Tibial nerve (tissue), 4 donors: ENCODE measurements at regions not wholly inside any gene's neighbourhood (a gene's known extent, or its start where the extent isn't known, plus 50 kb on each side); places are given as distances from the start of the nearest gene placed in this dataset.

Experiments used
- DNase-seq, 2 donors: peaks; one replicate each; pipeline ENCODE4 v3.0.0-alpha.2; 2019; ENCODE audit warnings: low spot score in 2 of 2
- H3K27ac ChIP-seq, 4 donors: fragments of 200-600 bp; sonication (generic) in 3 of 4; one replicate each; pipeline ENCODE4 v1.5.1; 2017 to 2019; ENCODE audit warnings: mild to moderate bottlenecking in 1 of 4
- H3K27me3 ChIP-seq, 2 donors: fragments of 200-600 bp; sonication (generic) in 1 of 2; one replicate each; pipeline versions ENCODE4 v1.5.1 to v1.6.0; 2017 to 2019
- H3K36me3 ChIP-seq, 3 donors: fragments of 200-600 bp; sonication (generic); one replicate each; pipeline ENCODE4 v1.5.1; 2018 to 2019
- H3K4me1 ChIP-seq, 4 donors: fragments of 200-600 bp; sonication (generic) in 3 of 4; one replicate each; pipeline ENCODE4 v1.5.1; 2017 to 2019
- H3K4me3 ChIP-seq, 4 donors: fragments of 200-600 bp; sonication (generic) in 3 of 4; one replicate each; pipeline ENCODE4 v1.5.1; 2017 to 2019; ENCODE audit warnings: mild to moderate bottlenecking in 1 of 4, moderate library complexity in 1 of 4
- H3K9me3 ChIP-seq, 4 donors: fragments of 200-600 bp; sonication (generic) in 3 of 4; one replicate each; pipeline ENCODE4 v1.5.1; 2017 to 2019
- CTCF ChIP-seq, 5 experiments: fragments of 200-600 bp in 3 of 5; fragments of 450-650 bp in 2 of 5; sonication (generic) in 3 of 5; IDR thresholded peaks; one replicate each; pipeline ENCODE4 v1.5.1; 2016 to 2019; ENCODE audit warnings: antibody characterized with exemption in 5 of 5, mild to moderate bottlenecking in 3 of 5, moderate library complexity in 2 of 5
- EP300 ChIP-seq, 2 donors: sonication (generic); formaldehyde crosslinking; IDR thresholded peaks; one replicate each; pipeline ENCODE4 v1.6.1; 2017; ENCODE audit warnings: antibody characterized with exemption in 2 of 2, mild to moderate bottlenecking in 1 of 2
- POLR2A ChIP-seq, 2 donors: fragments of 450-650 bp; IDR thresholded peaks; one replicate each; pipeline ENCODE4 v1.6.1; 2017; ENCODE audit warnings: antibody characterized with exemption in 2 of 2, mild to moderate bottlenecking in 2 of 2, moderate library complexity in 2 of 2
- WGBS, 2 donors: methylation state at CpG; one replicate each; pipeline ENCODE4 v1.1.5; 2018; 5-methylcytosine and 5-hydroxymethylcytosine counted together

- no peaks in the 10 kb centered on the region for H3K4me1 ChIP-seq
- no peak overlapping the region for H3K27ac ChIP-seq
- TF ChIP-seq CTCF (IDR thresholded peaks at IDR 0.05) (no peak), POLR2A (IDR thresholded peaks at IDR 0.05) (no peak), EP300 (IDR thresholded peaks at IDR 0.05) (no peak)
These were observed 455.3 kb downstream of the MEIS1 start for GRCh38 chr2:66890166-66890742.

GRCh38 chr2:66895206-66895605 lies 460.3 kb downstream of the MEIS1 start:
- Histone ChIP-seq H3K4me3 (no peak overlapping the region), H3K27me3 (no peaks in the 10 kb centered on the region), H3K36me3 (no peaks in the 10 kb centered on the region), H3K27ac (no peak overlapping the region), H3K4me1 (peaks cover 0 to 8% (median 4%) of the 10 kb centered on the region in 4 donors), H3K9me3 (no peaks in the 10 kb centered on the region)
- DNase-seq = no peak
- 94 to 96% methylated on average over 2 of the region's 2 CpGs for WGBS, 2 donors
- TF ChIP-seq POLR2A (IDR thresholded peaks at IDR 0.05) (no peak), CTCF (IDR thresholded peaks at IDR 0.05) (no peak), EP300 (IDR thresholded peaks at IDR 0.05) (no peak)

More at GRCh38 chr2:66890166-66890742, 455.3 kb downstream of the MEIS1 start:
- Histone ChIP-seq H3K9me3 (no peaks in the 10 kb centered on the region), H3K36me3 (no peaks in the 10 kb centered on the region), H3K27me3 (no peaks in the 10 kb centered on the region), H3K4me3 (no peak overlapping the region)
- DNase-seq = no peak

- H3K4me1 ChIP-seq = peaks cover 0 to 8% (median 4%) of the 10 kb centered on the region in 4 donors
- H3K27ac ChIP-seq = peak overlapping the region in 1 of 4 donors; percentile 14
- TF ChIP-seq EP300 (IDR thresholded peaks at IDR 0.05) (no peak), POLR2A (IDR thresholded peaks at IDR 0.05) (no peak)
- no peak overlapping the region for H3K4me3 ChIP-seq
- H3K9me3 ChIP-seq = no peaks in the 10 kb centered on the region
- H3K27me3 ChIP-seq = no peaks in the 10 kb centered on the region
- no peak for DNase-seq
- H3K36me3 ChIP-seq = no peaks in the 10 kb centered on the region
These were observed 461.2 kb downstream of the MEIS1 start for GRCh38 chr2:66896131-66896530.

- 54 to 61% methylated on average over 1 of the region's 1 CpG for WGBS, 2 donors
- TF ChIP-seq CTCF (IDR thresholded peaks at IDR 0.05) = no peak
- TF ChIP-seq POLR2A (IDR thresholded peaks at IDR 0.05) = no peak
- TF ChIP-seq EP300 (IDR thresholded peaks at IDR 0.05) = peak; percentile 24 to 46
- peak overlapping the region in 2 of 4 donors; percentile 31 to 63 for H3K27ac ChIP-seq
- H3K4me1 ChIP-seq = peaks cover 0 to 13% (median 4%) of the 10 kb centered on the region in 4 donors
- no peak overlapping the region for H3K4me3 ChIP-seq
- no peaks in the 10 kb centered on the region for H3K9me3 ChIP-seq
- H3K36me3 ChIP-seq = no peaks in the 10 kb centered on the region
- no peak for DNase-seq
- no peaks in the 10 kb centered on the region for H3K27me3 ChIP-seq
These were observed 462.3 kb downstream of the MEIS1 start for GRCh38 chr2:66897181-66897580.

- H3K4me3 ChIP-seq = no peak overlapping the region
- H3K4me1 ChIP-seq = peaks cover 0 to 13% (median 4%) of the 10 kb centered on the region in 4 donors
- DNase-seq = no peak
- WGBS, 2 donors = 29 to 31% methylated on average over 2 of the region's 2 CpGs
- no peaks in the 10 kb centered on the region for H3K9me3 ChIP-seq
- H3K36me3 ChIP-seq = no peaks in the 10 kb centered on the region
- no peak for TF ChIP-seq POLR2A (IDR thresholded peaks at IDR 0.05)
- TF ChIP-seq CTCF (IDR thresholded peaks at IDR 0.05) = no peak
- no peak for TF ChIP-seq EP300 (IDR thresholded peaks at IDR 0.05)
- H3K27me3 ChIP-seq = no peaks in the 10 kb centered on the region
- peak overlapping the region in 2 of 4 donors; percentile 31 to 63 for H3K27ac ChIP-seq
These were observed 462.8 kb downstream of the MEIS1 start for GRCh38 chr2:66897691-66898150.
